HG02759 (cell line): ENCODE measurements at regions not wholly inside any gene's neighbourhood (a gene's known extent, or its start where the extent isn't known, plus 50 kb on each side); places are given as distances from the start of the nearest gene placed in this dataset.

Experiments used
- ATAC-seq: cut with Tn5 transposase; IDR thresholded peaks from one replicate; pipeline ENCODE4 v1.9.1; 2021; ENCODE audit warnings: mild to moderate bottlenecking, moderate library complexity; ENCODE audit not compliant: unreplicated experiment

- no peak for ATAC-seq
Measured at GRCh38 chr11:70668204-70669202, 270.2 kb downstream of the CTTN start.

GRCh38 chr11:70669281-70669680, 271.0 kb downstream of the CTTN start:
- no peak for ATAC-seq

- ATAC-seq, result no peak
Measured at GRCh38 chr11:70669871-70670675, 271.7 kb downstream of the CTTN start.

GRCh38 chr11:70670676-70671034, 272.3 kb downstream of the CTTN start:
- ATAC-seq, result no peak

GRCh38 chr11:70671083-70671482, 272.8 kb downstream of the CTTN start:
- no peak for ATAC-seq

GRCh38 chr11:70671611-70672010, 273.3 kb downstream of the CTTN start:
- ATAC-seq, result no peak

- ATAC-seq, result no peak
Measured at GRCh38 chr11:70672991-70673653, 274.8 kb downstream of the CTTN start.

- ATAC-seq, result no peak
Measured at GRCh38 chr11:70674605-70675004, 276.3 kb downstream of the CTTN start.

- ATAC-seq, result no peak
Measured at GRCh38 chr11:70675697-70676374, 277.5 kb downstream of the CTTN start.

GRCh38 chr11:70677232-70677916, 279.0 kb downstream of the CTTN start:
- no peak for ATAC-seq

GRCh38 chr11:70678931-70679900, 280.9 kb downstream of the CTTN start:
- ATAC-seq, result no peak

GRCh38 chr11:70680781-70681281, 282.5 kb downstream of the CTTN start:
- ATAC-seq, result no peak

- no peak for ATAC-seq
Measured at GRCh38 chr11:70682056-70682455, 283.7 kb downstream of the CTTN start.

GRCh38 chr11:70682760-70683159, 284.4 kb downstream of the CTTN start:
- no peak for ATAC-seq

GRCh38 chr11:70687716-70688115, 289.4 kb downstream of the CTTN start:
- no peak for ATAC-seq

- ATAC-seq, result no peak
Measured at GRCh38 chr11:70688142-70688541, 289.8 kb downstream of the CTTN start.

- no peak for ATAC-seq
Measured at GRCh38 chr11:70689764-70690163, 291.4 kb downstream of the CTTN start.

- ATAC-seq, result no peak
Measured at GRCh38 chr11:70692131-70692530, 293.8 kb downstream of the CTTN start.

GRCh38 chr11:70694371-70694770, 296.0 kb downstream of the CTTN start:
- no peak for ATAC-seq
